Central memory CD4-positive, alpha-beta T cell (primary cell): ENCODE measurements at regions not wholly inside any gene's neighbourhood (a gene's known extent, or its start where the extent isn't known, plus 50 kb on each side); places are given as distances from the start of the nearest gene placed in this dataset.
A peak's percentile ranks its signal among the peaks of the same experiment; 100 is the strongest.
"Not testable (repeated sequence)": the region's sequence is repeated elsewhere in the genome, so short reads cannot be mapped to it uniquely, and the experiment has no call there.

Experiments used
- DNase-seq: peaks from one replicate; pipeline ENCODE4 v3.0.0; 2022

DNA sequence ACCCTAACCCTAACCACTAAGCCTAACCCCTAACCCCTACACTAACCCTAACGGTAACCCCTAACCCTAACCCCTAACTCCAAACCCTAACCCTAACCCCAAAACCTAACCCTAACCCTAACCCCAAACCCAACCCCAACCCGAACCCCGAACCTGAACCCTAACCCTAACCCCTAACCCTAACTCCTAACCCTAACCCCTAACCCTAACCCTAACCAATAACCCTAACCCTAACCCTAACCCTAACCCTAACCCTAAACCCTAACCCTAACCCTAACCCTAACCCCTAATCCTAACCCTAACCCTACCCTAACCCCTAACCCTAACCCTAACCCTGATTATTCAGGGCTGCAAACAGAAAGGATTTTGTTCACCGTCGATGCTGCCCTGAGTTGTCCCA lies 144.6 kb upstream of the DUSP22 start:
- DNase-seq, result not testable (repeated sequence)

DNA sequence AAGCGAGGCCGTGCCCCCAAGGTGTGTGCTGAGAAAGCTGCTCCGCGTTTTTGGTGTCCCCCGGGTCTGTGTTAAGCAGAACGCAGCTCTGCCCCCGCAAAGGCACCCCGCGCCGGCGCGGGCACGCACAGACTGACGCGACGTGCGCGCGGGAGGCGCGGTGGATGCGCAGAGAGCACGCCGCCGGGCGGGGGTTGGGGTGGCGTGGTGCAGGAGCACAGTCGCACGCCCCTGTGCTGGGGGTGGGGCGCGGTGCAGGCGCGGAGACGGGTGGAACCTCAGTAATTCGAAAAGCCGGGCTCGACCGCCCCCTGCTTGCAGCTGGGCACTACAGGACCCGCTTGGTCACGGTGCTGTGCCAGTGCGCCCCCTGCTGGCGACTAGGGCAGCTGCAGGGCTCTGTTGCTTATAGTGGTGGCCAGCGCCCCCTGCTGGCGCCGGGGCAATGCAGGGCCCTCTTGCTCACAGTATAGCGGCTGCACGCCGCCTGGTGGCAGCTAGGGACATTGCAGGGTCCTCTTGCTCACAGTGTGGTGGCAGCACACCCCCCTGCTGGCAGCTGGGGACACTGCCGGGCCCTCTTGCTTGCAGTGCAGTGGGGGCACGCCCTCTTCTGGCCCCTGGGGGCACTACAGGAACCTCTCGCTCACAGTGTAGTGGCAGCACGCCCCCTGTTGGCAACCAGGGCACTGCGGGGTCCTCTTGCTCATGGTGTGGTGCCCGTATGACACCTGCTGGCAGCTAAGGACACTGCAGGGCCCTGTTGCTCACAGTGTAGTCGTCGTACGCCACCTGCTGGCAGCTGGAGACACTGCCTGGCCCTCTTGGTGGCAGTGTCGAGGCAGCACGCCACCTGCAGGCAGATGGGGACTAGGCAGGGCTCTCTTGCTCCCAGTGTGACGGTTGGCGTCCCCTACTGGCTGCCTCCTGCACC lies 144.0 kb upstream of the DUSP22 start:
- DNase-seq, result peak; percentile 44

DNA sequence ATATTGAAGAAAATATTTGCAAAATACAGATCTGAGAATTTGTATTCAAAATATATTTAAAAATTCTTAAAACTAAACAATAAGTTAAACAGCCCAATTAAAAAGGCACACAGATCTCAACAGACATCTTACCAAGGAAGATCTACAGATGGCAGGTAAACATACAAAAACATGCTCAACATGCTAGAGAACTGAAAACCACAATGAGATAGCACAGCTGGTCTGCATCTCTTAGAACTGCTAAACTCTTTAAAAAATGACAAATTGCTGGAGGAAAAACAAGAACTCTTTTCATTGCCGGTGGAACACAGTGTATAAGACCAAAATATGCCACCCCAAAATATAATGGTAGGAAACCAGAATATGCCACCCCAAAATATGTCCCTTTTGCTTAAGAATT lies 142.1 kb upstream of the DUSP22 start:
- DNase-seq, result not testable (repeated sequence)

DNA sequence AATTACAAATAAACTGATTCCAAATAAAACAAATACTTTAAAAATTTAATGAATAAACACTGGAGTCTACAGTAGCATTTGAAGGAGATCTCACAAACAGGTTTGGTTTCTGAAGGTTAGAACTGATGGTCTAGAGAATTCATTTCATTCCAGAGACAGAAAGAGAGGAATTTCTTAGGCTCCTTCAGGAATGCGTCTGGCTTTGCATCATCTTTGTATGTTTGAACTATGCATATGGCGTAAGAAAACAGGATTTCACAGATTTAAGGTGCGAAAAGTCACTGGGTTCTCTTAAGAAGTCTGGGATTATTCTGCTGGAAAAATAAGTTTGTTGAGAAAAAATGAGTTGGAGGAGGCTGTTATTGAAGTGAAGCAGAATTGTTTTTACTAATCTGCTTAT lies 139.9 kb upstream of the DUSP22 start:
- DNase-seq, result not testable (repeated sequence)

DNA sequence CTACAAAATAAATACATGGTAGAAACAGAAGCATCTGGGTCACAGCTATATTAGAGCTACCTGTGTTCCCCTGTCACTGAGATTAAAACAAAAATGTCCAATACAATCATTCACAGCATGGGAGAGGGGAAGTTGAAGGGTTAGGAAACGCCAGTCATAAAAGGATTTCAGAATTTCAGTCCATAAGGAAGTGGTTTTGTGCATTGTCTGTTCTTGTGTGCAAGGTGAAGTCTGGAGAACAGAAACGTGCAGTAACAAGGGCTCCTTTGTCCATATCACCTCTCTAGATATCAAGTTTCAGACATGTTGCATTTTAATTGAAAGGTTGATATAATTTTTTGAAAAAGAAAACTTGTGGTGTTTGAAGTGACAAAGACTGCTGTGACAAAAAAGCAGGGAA lies 139.3 kb upstream of the DUSP22 start:
- DNase-seq, result not testable (repeated sequence)

DNA sequence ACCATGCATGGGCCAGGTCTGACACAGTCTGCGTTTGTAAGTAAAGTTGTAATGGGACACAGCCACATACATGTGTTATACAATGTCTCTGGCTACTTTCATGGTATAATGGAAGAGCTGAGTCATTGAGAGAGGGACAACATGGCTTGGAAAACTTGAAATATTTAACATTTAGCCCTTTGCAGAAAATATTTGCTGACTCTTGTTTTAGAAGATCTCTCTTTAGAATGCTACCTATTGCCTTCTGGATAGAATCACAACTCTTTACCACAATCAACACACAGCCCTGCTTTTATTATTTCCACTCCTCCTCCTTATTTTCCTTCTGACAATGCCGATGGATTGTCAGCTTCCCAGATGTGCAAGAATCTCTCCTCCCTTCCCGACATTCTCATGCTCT lies 138.4 kb upstream of the DUSP22 start:
- not testable (repeated sequence) for DNase-seq

DNA sequence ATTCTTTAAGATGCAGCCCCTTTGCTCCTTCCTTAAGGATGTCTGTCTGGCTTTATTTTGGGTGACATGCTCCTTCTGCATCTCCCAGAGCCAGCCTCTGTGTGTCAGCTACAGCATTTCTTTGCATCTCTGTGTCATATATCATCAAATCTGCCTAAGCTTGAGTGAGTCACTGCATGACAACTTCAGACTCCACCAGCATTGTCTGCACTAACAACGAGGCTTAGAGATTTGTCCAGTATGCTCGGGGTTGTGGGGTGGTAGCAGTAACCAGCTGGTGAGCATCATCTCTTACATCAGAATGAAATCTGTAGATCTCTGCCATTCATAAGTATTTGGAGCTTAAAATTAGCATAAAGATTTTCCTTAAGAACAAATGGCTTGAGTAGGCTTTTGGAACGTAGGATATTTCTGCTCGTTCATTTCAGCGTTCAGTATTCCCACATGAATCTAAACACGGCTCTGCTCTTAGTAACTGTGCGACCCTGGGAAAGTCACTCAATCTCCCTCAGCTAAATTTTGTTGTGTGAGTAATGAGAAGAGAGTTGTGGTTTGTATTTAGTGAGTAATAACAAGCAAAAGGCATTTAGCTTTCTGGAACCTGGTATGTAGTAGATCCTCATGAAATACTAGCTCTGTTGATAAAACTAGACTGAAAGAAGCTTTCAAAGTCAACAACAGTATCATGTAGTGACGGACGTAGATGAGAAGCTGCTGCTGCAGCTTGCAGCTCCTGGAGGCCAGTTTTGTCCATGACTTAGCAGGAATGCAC lies 137.8 kb upstream of the DUSP22 start:
- not testable (repeated sequence) for DNase-seq

DNA sequence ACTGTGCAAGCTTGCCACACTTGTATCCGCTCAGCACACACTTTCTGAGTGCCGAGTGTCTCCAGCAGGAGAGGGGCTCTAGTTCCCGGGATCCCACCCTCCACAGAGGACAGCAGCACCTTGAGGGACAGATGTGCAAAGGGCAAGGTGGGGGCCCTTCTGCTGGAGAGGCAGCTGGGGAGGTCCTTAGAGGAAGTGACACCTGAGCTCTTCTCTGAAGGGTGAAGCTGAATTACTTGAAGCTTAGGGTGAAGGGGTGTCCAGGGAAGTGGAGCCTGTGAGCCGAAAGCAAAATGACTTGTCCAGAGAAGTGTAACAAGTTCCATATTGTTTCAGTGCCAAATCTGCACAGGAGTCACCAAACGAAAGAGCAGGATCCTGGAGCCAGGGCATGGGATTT lies 136.3 kb upstream of the DUSP22 start:
- DNase-seq, result no peak

DNA sequence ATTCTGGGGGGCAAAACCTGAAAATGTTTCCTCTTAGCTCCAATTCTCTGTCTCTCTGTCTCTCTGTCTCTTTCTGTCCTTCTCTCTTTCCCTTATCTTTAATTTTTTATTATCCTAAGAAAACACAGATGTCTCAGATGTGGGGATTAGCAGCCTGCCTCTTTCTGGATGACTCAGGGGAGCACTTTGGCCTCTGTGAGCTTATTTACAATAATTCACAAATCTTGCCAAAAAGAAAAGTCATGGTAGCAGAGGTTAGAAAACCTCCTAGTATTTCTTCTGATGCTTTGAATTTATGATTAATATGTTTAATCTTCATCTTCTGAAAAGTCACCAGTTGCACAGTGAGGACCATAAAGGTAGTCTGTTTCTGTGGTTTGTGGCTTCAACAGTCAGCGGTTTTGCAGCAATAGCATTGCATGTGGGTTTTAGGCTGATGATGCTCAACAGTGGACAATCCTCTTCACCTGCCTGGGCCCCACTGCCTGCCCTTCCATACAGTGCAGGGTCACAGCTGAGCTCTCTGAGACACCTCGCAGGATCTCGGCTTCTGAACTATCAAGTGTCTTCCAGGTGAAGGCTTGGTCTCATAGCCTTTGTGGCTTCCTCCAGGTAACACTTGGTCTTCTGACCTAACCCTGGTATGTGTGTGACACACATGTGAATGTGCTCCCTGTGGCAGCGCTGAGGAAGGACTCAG lies 135.7 kb upstream of the DUSP22 start:
- DNase-seq, result not testable (repeated sequence)

DNA sequence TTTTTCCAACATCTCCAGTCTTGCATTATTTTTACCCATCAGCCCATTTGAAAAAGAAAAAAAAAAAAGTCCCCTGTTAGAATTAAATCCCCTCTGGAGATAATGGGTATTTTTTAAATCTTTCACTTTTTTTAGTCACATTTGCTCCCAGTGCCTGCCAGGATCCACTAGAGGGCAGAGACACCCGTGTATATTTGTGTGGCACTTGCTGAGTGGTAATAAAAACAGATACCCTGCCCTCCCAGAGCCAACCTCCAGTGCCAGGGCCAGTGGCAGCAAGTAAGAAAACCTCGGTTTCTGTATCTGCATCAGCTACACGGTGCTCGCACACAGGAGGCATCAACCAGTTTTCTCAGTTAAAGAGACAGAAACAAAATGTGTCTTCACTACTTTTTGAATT lies 135.1 kb upstream of the DUSP22 start:
- not testable (repeated sequence) for DNase-seq

DNA sequence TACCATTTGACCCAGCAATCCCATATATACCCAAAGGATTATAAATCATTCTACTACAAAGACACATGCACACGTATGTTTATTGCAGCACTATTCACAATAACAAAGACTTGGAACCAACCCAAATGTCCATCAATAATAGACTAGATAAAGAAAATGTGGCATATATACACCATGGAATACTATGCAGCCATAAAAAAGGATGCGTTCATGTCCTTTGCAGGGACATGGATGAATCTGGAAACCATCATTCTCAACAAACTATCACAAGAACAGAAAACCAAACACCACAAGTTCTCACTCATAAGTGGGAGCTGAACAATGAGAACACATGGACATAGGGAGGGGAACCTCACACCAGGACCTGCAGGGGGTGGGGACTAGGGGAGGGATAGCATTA lies 130.6 kb upstream of the DUSP22 start:
- DNase-seq, result not testable (repeated sequence)

DNA sequence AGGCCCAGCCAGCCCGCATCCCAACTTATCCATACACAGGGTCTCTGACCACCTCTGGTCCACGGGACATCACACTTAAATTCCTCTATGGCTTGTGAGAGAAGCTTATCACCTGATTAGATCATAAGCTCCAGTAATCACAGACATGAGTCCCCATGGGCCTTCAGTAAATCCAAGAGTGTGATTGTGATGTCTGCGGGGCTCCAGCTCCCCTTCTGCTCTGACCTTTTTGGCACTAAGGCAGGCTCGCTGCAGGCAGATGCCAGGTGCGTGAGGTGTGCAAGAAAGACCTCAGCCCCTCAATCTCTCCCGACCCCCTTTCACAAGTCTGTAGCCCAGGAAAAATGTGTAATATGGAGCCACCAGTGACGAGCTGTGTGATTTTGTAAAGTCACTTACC lies 127.6 kb upstream of the DUSP22 start:
- DNase-seq, result no peak

DNA sequence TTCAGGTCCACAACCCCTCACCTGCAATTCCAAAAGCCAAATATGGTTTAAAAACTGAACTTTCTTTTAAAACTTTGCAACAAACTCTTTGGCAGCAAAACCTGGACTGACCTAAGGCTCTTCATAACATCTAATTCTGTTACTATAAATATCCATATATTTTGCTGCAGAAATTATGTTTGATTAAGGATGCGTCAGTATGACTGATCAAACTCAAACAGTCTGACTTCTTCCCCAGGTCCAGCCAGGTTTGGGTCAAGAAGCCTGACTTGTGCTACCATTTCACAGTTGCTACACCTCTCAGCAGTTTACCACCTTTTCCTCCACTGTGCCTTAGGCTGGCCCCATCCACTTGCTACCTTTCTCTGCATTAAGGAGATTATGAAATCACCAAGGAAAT lies 127.0 kb upstream of the DUSP22 start:
- DNase-seq, result no peak

DNA sequence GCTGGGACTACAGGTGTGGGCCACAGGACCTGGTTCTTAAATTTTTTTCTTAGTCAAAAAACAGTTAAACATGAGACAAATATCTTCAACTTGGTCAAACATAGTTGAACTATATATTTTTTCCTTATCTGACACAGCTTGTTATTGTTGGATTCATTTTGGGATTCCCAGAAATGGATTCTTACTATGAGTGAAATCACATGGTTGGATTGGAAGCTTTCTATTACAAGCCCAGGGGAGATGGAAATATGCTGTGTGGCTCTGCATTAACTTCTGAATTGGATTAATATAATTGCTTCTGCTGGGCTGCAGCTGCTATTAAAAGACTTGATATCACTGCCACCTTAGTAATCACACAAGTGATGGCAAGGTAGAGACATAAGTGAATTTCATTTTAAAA lies 126.4 kb upstream of the DUSP22 start:
- DNase-seq, result no peak

DNA sequence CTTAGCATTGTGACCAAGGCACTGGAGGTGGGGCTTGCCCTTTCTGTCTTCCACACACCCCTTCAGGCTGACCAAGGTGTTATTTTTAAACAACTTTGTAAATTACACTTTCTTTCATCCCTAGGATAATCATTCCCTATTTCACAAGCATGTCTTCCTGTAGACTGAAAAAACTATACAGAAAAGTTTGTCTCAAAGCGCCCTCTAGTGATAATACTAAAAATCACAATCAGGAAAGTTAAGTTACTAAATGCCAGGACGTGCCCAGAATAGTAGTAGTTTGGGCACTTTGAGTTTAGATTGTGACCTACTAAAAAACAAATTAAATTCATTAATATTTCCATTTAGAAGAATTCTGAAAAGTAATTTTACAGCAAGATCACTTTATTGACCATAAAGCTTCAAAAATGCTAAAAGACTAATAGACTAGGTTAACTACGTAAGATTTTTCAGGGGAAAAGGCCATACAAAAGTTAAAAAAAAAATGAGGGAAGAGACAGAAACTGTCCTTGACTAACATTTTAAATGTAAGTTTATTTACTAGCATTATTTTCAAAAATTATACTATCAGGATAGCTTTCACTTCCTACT lies 123.3 kb upstream of the DUSP22 start:
- no peak for DNase-seq

DNA sequence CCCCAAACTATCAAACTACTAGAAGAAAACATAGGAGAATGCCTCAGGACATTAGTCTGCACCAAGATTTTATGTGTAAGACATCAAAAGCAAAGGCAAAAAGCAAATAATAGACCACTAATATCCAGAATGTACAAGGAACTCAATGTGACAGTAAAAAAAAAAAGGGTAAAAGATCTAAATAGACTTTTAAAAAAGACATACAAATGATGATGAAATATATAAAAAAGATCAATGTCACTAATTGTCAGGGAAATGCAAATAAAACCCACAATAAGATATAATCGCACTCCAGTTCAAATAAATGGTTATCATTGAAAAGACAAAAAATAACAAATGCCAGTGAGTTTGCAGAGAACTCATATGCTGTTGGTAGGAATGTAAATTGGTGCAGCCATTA lies 118.3 kb upstream of the DUSP22 start:
- DNase-seq, result no peak

DNA sequence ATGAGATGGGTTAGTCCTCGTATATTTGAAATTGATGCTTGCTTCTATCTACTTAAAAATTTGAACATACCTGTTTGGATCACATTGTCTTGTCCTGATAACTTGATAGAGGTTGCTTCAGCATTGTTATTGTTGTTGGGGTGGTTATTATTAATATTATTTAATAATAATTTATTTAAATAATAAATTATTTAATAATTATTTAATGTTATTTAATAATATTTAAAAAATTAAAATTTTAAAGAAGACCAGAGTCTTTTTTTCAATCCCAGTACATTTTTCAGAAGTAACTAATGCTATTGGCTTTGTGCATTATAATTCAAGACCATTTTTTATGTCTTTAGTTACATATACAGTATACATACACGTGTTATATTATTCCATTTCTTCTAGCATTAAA lies 116.6 kb upstream of the DUSP22 start:
- DNase-seq, result no peak

DNA sequence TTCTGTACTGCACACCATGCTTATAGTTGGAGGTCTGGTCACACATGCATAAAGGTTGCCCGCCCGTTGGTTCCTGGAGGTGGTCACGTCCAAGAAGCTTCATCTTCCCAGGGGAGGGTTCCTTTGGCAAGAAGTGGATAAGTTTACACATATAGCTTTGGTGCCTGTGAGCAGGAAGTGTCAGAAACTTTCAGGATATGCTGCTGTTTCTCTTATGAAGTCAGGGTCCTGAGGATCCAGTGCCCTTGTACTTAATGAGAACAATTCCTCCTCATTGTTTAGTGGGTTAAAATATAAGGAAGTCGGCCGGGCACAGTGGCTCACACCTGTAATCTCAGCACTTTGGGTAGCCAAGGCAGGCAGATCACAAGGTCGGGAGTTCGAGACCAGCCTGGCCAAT lies 115.5 kb upstream of the DUSP22 start:
- DNase-seq, result no peak

DNA sequence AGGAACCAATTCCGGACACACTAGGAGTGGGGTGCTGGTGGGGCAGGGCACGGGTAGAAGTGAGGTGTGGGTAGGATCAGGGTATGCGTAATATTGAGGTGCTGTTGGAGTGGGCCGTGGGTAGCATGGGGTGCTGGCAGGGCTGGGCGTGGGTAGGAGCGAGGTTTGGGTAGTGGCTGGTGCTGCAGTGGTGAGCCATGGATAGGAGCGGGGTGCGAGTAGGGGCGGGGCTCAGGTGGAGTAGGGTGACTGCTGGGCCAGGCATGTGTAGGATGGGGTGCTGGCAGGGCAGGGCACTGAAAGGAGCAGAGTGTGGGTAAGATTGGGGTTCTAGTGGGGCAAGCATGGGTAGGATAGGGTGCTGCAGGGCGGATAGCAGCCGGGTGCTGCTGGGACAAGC lies 114.2 kb upstream of the DUSP22 start:
- no peak for DNase-seq

DNA sequence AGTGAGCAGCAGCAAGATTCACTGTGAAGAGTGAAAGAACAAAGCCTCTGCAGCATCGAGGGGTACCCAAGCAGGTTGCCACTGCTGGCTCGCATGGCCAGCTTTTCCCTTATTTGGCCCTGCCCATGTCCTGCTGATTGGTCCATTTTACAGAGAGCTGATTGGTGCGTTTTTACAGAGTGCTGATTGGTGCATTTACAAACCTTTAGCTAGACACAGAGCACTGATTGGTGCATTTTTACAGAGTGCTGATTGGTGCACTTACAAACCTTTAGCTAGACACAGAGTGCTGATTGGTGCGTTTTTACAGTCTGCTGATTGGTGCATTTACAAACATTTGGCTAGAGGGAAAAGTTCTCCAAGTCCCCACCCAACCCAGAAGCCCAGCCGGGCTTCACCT lies 113.4 kb upstream of the DUSP22 start:
- not testable (repeated sequence) for DNase-seq

DNA sequence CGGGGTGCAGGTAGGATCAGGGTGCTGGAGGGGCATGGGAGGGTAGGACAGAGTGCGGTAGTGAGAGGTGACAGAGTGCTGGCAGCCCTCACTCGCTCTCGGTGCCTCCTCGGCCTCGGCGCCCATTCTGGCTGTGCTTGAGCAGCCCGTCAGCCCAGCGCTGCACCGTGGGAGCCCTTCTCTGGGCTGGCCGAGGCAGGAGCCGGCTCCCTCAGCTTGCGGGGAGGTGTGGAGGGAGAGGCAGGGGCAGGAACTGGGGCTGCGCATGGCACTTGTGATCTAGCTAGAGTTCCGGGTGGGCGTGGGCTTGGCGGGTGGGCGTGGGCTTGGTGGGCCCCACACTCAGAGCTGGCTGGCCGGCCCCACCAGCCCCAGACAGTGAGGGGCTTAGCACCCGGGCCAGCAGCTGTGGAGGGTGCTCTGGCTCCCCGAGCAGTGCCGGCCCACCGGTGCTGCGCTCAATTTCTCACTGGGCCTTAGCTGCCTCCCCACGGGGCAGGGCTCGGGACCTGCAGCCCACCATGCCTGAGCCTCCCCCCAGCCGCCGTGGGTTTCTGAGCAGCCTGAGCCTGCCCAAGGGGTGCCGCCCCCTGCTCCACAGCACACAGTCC lies 112.8 kb upstream of the DUSP22 start:
- DNase-seq, result no peak

DNA sequence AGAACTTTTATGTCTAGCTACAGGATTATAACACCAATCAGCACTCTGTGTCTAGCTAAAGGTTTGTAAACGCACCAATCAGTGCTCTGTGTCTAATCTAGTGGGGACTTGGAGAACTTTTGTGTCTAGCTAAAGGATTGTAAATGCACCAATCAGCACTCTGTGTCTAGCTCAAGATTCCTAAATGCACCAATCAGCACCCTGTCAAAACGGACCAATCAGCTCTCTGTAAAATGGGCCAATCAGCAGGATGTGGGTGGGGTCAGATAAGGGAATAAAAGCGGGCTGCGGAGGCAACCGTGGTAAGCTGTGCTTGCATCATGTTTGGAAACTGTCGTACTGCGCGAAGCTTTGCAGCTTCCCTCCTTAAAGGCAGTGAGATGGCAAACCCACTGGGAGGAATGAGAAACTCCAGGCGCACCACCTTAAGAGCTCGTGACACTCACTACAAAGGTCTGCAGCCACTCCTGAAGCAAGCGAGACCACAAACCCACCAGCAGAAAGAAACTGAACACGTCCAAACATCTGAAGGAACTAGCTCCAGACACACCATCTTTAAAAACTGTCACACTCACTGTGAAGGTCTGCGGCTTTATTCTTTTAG lies 112.1 kb upstream of the DUSP22 start:
- DNase-seq, result not testable (repeated sequence)
